HK-2 (cell line): ENCODE measurements at regions not wholly inside any gene's neighbourhood (a gene's known extent, or its start where the extent isn't known, plus 50 kb on each side); places are given as distances from the start of the nearest gene placed in this dataset.
A peak's percentile ranks its signal among the peaks of the same experiment; 100 is the strongest.
"Not testable (repeated sequence)": the region's sequence is repeated elsewhere in the genome, so short reads cannot be mapped to it uniquely, and the experiment has no call there.

Experiments used
- DNase-seq: peaks from one replicate; pipeline ENCODE4 v3.0.0-alpha.2; 2018; ENCODE audit not compliant: unreplicated experiment

DNA sequence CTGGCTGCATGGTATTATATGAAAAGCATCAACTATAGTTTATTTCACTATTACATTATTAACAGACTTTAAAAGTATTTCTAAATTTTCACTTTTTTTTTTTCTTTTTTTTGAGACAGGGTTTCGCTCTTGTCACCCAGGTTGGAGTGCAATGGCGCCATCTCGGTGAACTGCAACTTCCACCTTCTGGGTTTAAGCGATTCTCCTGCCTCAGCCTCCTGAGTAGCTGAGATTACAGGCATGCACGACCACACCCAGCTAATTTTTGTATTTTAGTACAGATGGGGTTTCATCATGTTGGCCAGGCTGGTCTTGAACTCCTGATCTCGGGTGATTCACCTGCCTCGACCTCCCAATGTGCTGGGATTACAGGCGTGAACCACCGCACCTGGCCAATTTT is 115.4 kb upstream of the SPOPL start:
- not testable (repeated sequence) for DNase-seq

GRCh38 chr2:138389063-138389462 is 112.5 kb upstream of the SPOPL start:
- no peak for DNase-seq

GRCh38 chr2:138390316-138390945 is 111.1 kb upstream of the SPOPL start:
- no peak for DNase-seq

DNA sequence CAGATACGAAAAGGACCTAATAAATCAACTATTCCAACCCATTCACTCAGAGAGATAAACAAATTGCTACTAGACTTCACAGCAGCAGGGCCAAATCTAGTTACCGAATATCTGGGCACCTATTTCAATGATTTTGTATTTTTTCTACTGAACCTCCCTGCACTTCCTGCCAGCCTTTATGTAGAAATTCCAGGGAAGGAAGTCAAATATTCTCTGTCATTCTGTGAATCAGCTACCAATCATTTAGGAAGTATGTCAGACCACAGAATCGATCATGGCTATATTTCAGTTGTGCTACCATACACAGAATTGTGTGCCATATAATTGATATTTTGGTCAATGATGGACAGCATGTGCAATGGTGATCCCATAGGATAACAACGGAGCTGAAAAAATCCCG is 109.6 kb upstream of the SPOPL start:
- DNase-seq, result no peak

DNA sequence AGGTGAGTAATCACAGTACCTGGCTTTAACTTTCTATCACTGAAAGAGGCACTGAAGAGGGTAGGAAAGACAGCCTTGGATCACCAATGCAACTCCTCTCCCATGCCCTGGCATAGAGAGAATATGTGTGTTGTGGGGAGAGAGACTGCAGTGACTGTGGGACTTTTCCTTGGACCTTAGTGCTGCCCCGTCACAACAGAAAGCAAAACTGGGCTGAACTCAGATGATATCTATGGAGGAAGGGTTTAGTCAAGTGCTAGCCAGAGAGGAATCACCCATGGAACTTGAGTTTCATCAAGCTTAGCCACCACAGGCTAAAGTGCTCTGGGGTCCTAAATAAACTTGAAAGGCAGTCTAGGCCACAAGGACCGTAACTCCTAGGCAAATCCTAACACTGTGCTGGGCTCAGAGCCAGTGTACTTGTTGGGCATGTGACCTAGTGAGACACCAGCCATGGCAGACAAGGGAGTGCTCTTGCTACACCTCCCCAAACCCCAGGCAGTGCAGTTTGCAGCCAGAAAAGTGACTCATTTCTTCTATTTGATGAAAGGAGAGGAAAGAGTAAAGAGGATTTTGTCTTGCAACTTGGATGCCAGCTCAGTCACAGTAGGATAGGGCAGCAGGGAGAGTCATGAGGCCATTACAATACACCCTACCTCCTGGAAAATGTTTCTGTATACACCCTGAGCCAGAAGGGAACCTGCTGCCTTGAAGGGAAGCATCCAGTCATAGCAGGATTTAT is 105.8 kb upstream of the SPOPL start:
- peak; percentile 41 for DNase-seq

DNA sequence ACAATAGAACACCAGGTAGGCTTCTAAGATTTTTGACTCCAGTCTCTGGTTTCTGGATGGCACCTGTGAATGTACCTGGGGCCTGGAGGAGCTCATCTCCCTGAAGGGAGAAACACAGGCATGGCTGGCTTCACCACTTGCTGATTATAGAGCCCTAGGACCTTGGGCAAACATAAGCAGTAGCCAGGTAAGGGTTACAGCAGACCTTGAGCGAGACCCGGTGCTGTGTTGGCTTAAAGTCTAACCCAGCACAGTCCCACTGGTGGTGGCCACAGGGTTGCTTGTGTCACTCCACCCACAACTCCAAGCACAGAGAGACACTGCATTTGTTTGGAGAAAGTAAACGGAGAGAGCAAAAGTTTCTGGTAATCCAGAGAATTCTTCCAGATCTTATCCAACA is 104.7 kb upstream of the SPOPL start:
- DNase-seq, result no peak

DNA sequence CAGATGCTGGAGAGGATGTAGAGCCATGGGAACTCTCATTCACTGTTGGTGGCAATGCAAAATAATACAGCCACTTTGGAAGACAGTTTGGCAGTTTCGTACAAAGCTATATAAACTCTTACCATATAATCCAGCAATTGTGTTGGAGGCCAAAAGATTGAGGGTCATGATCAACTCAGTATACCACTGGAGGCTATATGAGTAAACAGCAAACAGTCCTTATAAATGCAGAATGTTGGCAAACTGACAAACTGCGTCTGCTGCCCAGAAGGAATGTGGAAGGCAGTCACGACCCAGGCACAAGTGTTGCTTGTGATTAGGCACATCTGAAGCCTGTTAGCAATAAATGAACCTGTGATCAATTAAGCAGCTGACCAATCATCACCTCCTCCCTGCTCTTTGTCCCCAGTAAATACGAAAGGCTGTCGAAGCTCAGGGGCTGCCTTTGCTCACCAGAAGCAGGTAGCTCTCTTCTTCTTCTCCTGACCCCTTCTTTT is 98.1 kb upstream of the SPOPL start:
- no peak for DNase-seq

DNA sequence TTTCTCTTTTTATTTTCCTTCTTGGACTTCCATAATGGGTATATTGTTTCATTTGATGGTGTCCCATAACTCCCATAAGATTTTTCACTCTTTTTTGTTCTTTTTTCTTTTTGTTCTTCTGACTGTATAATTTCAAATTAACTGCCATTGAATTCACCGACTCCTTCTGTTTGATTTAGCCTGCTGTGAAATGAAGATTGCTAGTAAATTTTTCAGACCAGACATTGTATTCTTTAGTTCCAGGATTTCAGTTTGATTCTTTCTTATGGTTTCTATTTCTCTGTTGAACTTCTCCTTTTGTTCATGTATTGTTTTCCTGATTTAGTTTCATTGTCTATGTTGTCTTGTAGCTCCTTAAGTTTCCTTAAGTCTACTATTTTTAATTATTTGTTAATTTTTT is 87.6 kb upstream of the SPOPL start:
- DNase-seq, result no peak

GRCh38 chr2:138415985-138416384 is 85.6 kb upstream of the SPOPL start:
- no peak for DNase-seq

DNA sequence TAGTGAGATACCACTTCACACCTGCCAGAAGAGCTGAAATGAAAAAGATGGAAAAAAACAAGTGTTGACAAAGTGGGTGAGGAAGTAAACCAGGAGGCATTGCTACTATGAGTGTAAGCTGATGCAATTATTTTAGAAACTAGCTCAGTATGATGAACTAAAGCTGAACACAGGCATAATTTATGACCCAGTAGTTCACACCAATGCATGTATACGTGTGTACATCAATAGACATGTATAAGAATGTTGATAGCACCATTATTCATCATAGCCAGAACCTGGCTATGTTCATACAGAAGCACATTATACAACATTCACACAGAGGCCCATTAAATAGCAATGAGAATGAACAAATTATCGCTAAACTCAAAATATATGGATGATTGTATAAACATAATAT is 83.1 kb upstream of the SPOPL start:
- DNase-seq, result no peak

GRCh38 chr2:138421315-138421970 is 80.1 kb upstream of the SPOPL start:
- no peak for DNase-seq

DNA sequence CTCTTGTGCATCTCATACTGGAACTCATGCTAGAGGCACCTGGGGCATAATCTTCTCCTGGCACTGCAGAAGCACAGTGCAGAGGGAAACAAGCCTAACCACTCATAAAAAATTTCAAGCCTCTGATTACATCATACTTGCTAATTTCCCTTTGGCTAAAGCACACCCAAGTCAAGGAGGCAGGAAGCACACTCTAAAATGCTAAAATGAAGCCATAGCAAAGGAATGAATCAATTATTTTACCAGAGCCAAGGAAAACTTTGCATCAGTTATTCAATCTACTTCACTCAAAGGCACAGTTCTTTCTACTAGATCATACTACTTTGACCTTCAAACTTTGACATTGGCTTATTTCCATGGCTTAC is 79.6 kb upstream of the SPOPL start:
- DNase-seq, result peak; percentile 28

GRCh38 chr2:138423198-138423597 is 78.4 kb upstream of the SPOPL start:
- DNase-seq, result no peak

GRCh38 chr2:138423745-138424144 is 77.8 kb upstream of the SPOPL start:
- no peak for DNase-seq

DNA sequence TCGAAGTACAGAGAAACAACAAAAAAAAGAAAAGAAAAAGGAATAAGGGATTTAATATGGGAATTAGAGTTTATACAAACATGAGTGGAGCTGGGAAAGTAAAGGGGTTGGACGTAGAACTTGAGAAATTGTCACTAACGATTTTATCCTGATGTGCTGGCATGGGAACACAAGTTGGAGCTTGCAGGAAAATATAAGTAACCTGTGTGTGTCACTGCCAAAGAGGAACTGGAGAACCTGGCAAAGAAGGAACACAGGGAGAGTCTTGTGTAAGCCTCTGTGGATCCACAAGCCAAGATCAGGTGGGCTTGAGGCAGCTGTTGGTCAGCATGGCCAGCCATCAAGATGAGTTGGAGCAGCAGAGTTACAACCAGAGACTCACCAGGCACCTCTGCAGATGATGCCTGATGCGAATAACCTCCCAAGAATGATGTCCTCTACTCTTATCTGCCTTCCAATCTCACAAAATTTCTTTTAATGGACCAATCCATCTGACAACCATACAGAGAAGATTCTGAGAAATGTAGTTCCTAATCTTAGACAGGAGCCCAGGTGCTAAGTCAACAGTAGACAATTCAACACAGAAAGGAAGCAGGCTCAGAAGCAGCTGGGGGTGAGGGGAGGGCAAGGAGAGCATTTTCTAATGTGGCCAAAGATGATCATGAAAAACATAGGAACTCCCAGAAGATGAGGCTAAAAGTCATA is 77.0 kb upstream of the SPOPL start:
- DNase-seq, result no peak

GRCh38 chr2:138426116-138426515 is 75.5 kb upstream of the SPOPL start:
- DNase-seq, result not testable (repeated sequence)

DNA sequence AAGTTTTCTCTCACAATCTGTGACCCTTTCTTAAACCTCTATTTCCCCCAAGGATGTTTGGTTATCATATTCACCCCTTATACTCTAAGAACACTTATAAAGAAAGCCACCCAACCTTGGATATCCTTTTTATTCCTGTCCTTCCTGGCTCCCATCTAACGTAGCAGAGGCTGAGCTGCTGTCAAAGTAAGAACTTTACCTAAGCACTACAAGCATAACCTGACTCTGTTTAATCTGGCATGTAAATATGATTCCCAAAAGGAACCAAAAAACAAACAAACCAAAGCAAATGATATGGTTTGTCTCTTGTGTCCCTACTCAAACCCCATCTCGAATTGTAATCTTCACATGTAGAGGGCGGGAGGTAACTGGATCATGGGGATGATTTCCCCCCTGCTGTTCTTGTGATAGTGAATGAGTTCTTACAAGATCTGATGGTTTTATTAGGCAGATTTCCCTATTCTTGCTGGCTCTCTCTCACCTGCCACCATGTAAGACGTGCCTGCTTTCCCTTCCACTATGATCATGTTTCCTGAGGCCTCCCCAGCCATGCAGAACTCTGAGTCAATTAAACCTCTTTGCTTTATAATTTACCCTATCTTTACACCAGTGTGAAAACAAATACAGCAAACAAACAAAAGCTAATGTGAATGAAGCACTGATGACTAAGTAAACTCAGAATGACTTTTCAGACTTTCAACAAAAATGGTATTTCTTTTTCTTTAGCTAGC is 72.7 kb upstream of the SPOPL start:
- no peak for DNase-seq

- no peak for DNase-seq
Observed at GRCh38 chr2:138430181-138430580, 71.4 kb upstream of the SPOPL start.

GRCh38 chr2:138432971-138433370 is 68.6 kb upstream of the SPOPL start:
- no peak for DNase-seq

DNA sequence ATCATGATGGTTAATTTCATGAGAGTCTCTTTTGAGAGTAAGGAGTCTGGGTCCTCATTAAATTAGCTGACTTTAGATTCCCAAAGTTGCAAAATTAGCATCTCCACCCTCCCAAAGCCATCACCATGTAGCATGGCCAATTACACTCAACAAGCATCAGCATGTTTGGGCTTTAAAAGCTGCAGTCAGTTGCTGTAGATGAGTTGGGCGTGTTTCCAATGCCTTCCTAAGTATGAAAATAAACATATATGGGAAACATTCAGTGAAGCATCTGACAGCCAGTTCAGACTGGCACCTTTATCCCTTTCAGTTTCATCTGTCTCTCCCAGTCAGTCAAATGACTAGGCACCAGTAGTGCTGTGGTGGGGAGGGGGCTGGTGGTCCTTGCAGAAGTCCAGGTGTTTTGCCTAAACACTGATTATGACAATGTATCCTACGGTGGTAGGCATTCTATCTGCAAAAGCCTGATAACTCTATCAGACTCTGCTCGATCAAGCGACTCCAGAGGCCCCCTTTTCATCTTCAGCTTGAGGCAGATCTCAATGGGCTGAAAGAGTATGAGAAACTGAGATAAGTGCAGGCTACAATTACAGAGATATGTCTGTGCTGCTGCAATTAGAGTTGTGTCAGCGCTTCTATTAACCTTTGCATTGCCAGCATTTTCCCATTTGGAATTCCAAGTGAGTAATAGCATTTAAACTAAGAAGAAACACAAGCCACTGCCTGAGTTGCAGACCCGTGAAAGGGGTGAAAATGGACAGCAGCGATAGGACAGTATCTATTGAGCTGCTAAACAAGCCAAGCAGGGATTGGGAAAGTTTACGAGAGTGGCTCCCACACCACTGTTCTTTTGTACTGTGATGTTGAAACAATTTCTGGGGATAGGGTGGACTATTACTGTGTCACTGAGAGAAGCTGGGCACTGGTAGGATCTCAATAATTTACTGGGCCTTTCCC is 67.3 kb upstream of the SPOPL start:
- DNase-seq, result no peak

- no peak for DNase-seq
Observed at GRCh38 chr2:138435701-138436100, 65.9 kb upstream of the SPOPL start.
